Liver (tissue), 8 donors: ENCODE measurements at regions not wholly inside any gene's neighbourhood (a gene's known extent, or its start where the extent isn't known, plus 50 kb on each side); places are given as distances from the start of the nearest gene placed in this dataset.

ENCODE experiments used
- DNase-seq: peaks from one replicate; pipeline ENCODE4 v3.0.0-alpha.2; 2017; ENCODE audit warnings: low spot score
- H3K27ac ChIP-seq, 2 donors: one replicate each; pipeline ENCODE4 v1.7.0; 2013; ENCODE audit warnings: inconsistent platforms in 2 of 2, low read length in 2 of 2, control low read depth in 1 of 2, low read depth in 1 of 2, mild to moderate bottlenecking in 1 of 2
- H3K27me3 ChIP-seq, 4 donors: one replicate each; pipeline versions ENCODE4 v1.6.1 to v1.7.0; 2013; ENCODE audit warnings: low read length in 3 of 4, inconsistent platforms in 1 of 4, mild to moderate bottlenecking in 1 of 4, moderate library complexity in 1 of 4; ENCODE audit not compliant: control insufficient read depth in 4 of 4, insufficient read depth in 4 of 4
- H3K36me3 ChIP-seq, 4 donors: one replicate each; pipeline versions ENCODE4 v1.6.1 to v1.7.0; 2013; ENCODE audit warnings: low read length in 3 of 4, mild to moderate bottlenecking in 3 of 4, low read depth in 1 of 4, moderate library complexity in 1 of 4; ENCODE audit not compliant: control insufficient read depth in 4 of 4, insufficient read depth in 3 of 4
- H3K4me1 ChIP-seq, 4 donors: one replicate each; pipeline versions ENCODE4 v1.6.1 to v1.7.0; 2013; ENCODE audit warnings: low read length in 3 of 4, mild to moderate bottlenecking in 3 of 4, moderate library complexity in 1 of 4; ENCODE audit not compliant: control insufficient read depth in 4 of 4, insufficient read depth in 4 of 4
- H3K4me3 ChIP-seq, 3 donors: one replicate each; pipeline versions ENCODE4 v1.6.1 to v1.7.0; 2013; ENCODE audit warnings: low read length in 3 of 3, control low read depth in 1 of 3, low read depth in 1 of 3, mild to moderate bottlenecking in 1 of 3
- H3K9ac ChIP-seq, 2 donors: one replicate each; pipeline ENCODE4 v1.7.0; 2013; ENCODE audit warnings: low read length in 2 of 2, mild to moderate bottlenecking in 2 of 2, moderate library complexity in 2 of 2, control low read depth in 1 of 2, low read depth in 1 of 2
- H3K9me3 ChIP-seq, 4 donors: one replicate each; pipeline versions ENCODE4 v1.6.1 to v1.7.0; 2013; ENCODE audit warnings: low read length in 3 of 4; ENCODE audit not compliant: control insufficient read depth in 4 of 4
- CTCF ChIP-seq: fragments of 150-350 bp; IDR thresholded peaks from 2 replicates; pipeline ENCODE4 v1.5.1; 2017; ENCODE audit warnings: improper control_type of control experiment, low read depth, low read length; ENCODE audit not compliant: missing input control
- EGR1 ChIP-seq, 2 donors: IDR thresholded peaks; 2 replicates each; pipeline ENCODE4 v1.6.1; 2016 to 2018; ENCODE audit warnings: antibody characterized with exemption in 2 of 2, low read depth in 2 of 2
- FOXA1 ChIP-seq: IDR thresholded peaks from 2 replicates; pipeline ENCODE4 v1.6.1; 2016; ENCODE audit warnings: antibody characterized with exemption
- GABPA ChIP-seq, 2 donors: IDR thresholded peaks in 1 of 2; conservative IDR thresholded peaks in 1 of 2; 2 replicates each; pipeline ENCODE4 v1.6.1; 2016; ENCODE audit warnings: antibody characterized with exemption in 2 of 2, mild to moderate bottlenecking in 1 of 2, moderate library complexity in 1 of 2
- HNF4A ChIP-seq, 2 donors: conservative IDR thresholded peaks; 2 replicates each; pipeline ENCODE4 v1.6.1; 2016; ENCODE audit warnings: antibody characterized with exemption in 2 of 2, mild to moderate bottlenecking in 2 of 2
- HNF4G ChIP-seq: IDR thresholded peaks from 2 replicates; pipeline ENCODE4 v1.6.1; 2016; ENCODE audit warnings: antibody characterized with exemption
- JUND ChIP-seq, 2 donors: IDR thresholded peaks; 2 replicates each; pipeline ENCODE4 v1.6.1; 2016; ENCODE audit warnings: antibody characterized with exemption in 2 of 2
- MAX ChIP-seq: IDR thresholded peaks from 2 replicates; pipeline ENCODE4 v1.6.1; 2016; ENCODE audit warnings: antibody characterized with exemption
- NR2F2 ChIP-seq: IDR thresholded peaks from 2 replicates; pipeline ENCODE4 v1.6.1; 2016; ENCODE audit warnings: antibody characterized with exemption
- RAD21 ChIP-seq, 2 donors: IDR thresholded peaks; 2 replicates each; pipeline ENCODE4 v1.6.1; 2016; ENCODE audit warnings: antibody characterized with exemption in 2 of 2, mild to moderate bottlenecking in 2 of 2
- RXRA ChIP-seq, 2 donors: IDR thresholded peaks; 2 replicates each; pipeline ENCODE4 v1.6.1; 2017 to 2018; ENCODE audit warnings: antibody characterized with exemption in 2 of 2, mild to moderate bottlenecking in 1 of 2
- SP1 ChIP-seq: IDR thresholded peaks from 2 replicates; pipeline ENCODE4 v1.6.1; 2018; ENCODE audit warnings: antibody characterized with exemption, mild to moderate bottlenecking
- TAF1 ChIP-seq: conservative IDR thresholded peaks from 2 replicates; pipeline ENCODE4 v1.6.1; 2016; ENCODE audit warnings: antibody characterized with exemption, mild to moderate bottlenecking
- YY1 ChIP-seq: IDR thresholded peaks from 2 replicates; pipeline ENCODE4 v1.6.1; 2016; ENCODE audit warnings: antibody characterized with exemption, mild to moderate bottlenecking
- WGBS: extraction: QIAGEN DNeasy Blood & Tissue Kit; methylation state at CpG from one replicate; pipeline ENCODE4 v1.1.7; 2013; 5-methylcytosine and 5-hydroxymethylcytosine counted together
- TF ChIP-seq, protein P1 (sequence below): IDR thresholded peaks from 2 replicates; pipeline ENCODE4 v1.6.1; 2016; ENCODE audit warnings: antibody characterized with exemption
- TF ChIP-seq, protein P2 (sequence below): IDR thresholded peaks from 2 replicates; pipeline ENCODE4 v1.6.1; 2016; ENCODE audit warnings: antibody characterized with exemption
- TF ChIP-seq, protein P3 (sequence below): IDR thresholded peaks from 2 replicates; pipeline ENCODE4 v1.6.1; 2016; ENCODE audit warnings: antibody characterized with exemption, mild to moderate bottlenecking
- donor health status: healthy.
- donor health status: healthy.
- donor health status: healthy.
- donor health status: healthy.
- donor health status: healthy.

DNA sequence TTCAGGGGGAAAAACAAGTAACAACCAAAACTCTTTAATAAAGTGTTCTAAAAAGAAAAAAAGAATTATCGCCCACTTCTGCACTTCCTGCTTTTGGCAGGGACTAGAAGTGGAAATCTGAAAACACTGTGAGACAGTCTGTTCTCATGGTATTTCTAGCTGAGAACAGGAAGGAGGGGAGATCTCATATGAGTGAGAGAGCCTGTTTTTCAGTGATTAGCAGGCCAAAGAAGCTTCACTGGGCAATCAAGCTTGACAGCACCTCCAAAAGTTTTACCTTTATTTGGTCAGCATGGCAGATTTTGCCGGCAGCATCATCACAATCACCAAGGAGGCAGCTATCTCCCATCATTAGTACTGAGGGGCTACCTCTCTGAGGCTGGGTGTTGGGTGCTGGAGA is 79.5 kb upstream of the ATXN1 start:
- no peak for TF ChIP-seq GABPA (IDR thresholded peaks at IDR 0.05 in 1 of 2, conservative IDR thresholded peaks at IDR 0.05 in 1 of 2)
- TF ChIP-seq EGR1 (IDR thresholded peaks at IDR 0.05; ENCODE audit: low read depth in 2 of 2) = no peak
- TF ChIP-seq MAX = no peak
- TF ChIP-seq RXRA (IDR thresholded peaks at IDR 0.05) = no peak
- no peak for TF ChIP-seq HNF4A (conservative IDR thresholded peaks at IDR 0.05)
- TF ChIP-seq TAF1 = no peak
- no peak for TF ChIP-seq YY1
- TF ChIP-seq SP1 = no peak
- TF ChIP-seq NR2F2 = no peak
- TF ChIP-seq, protein P1, sequence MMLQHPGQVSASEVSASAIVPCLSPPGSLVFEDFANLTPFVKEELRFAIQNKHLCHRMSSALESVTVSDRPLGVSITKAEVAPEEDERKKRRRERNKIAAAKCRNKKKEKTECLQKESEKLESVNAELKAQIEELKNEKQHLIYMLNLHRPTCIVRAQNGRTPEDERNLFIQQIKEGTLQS = no peak
- no peak for TF ChIP-seq RAD21 (IDR thresholded peaks at IDR 0.05)
- TF ChIP-seq, protein P2, sequence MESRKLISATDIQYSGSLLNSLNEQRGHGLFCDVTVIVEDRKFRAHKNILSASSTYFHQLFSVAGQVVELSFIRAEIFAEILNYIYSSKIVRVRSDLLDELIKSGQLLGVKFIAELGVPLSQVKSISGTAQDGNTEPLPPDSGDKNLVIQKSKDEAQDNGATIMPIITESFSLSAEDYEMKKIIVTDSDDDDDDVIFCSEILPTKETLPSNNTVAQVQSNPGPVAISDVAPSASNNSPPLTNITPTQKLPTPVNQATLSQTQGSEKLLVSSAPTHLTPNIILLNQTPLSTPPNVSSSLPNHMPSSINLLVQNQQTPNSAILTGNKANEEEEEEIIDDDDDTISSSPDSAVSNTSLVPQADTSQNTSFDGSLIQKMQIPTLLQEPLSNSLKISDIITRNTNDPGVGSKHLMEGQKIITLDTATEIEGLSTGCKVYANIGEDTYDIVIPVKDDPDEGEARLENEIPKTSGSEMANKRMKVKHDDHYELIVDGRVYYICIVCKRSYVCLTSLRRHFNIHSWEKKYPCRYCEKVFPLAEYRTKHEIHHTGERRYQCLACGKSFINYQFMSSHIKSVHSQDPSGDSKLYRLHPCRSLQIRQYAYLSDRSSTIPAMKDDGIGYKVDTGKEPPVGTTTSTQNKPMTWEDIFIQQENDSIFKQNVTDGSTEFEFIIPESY = no peak
- no peak for TF ChIP-seq CTCF
- TF ChIP-seq FOXA1 = no peak
- no peak for TF ChIP-seq HNF4G
- H3K27ac ChIP-seq = no peak overlapping the region

GRCh38 chr6:16840291-16840690 is 79.0 kb upstream of the ATXN1 start:
- no peak overlapping the region for H3K27ac ChIP-seq
- no peaks in the 10 kb centered on the region for H3K4me1 ChIP-seq
- H3K27me3 ChIP-seq = no peaks in the 10 kb centered on the region
- H3K36me3 ChIP-seq = no peaks in the 10 kb centered on the region
- 75% methylated on average over 3 of the region's 3 CpGs for WGBS
- no peak overlapping the region for H3K4me3 ChIP-seq
- no peak for TF ChIP-seq EGR1 (IDR thresholded peaks at IDR 0.05; ENCODE audit: low read depth in 2 of 2)
- no peak for TF ChIP-seq HNF4A (conservative IDR thresholded peaks at IDR 0.05)
- no peak for TF ChIP-seq SP1
- TF ChIP-seq YY1 = no peak
- TF ChIP-seq, protein P2 = no peak
- no peak for TF ChIP-seq RAD21 (IDR thresholded peaks at IDR 0.05)
- no peak for TF ChIP-seq JUND (IDR thresholded peaks at IDR 0.05)
- TF ChIP-seq FOXA1 = no peak
- TF ChIP-seq, protein P3, sequence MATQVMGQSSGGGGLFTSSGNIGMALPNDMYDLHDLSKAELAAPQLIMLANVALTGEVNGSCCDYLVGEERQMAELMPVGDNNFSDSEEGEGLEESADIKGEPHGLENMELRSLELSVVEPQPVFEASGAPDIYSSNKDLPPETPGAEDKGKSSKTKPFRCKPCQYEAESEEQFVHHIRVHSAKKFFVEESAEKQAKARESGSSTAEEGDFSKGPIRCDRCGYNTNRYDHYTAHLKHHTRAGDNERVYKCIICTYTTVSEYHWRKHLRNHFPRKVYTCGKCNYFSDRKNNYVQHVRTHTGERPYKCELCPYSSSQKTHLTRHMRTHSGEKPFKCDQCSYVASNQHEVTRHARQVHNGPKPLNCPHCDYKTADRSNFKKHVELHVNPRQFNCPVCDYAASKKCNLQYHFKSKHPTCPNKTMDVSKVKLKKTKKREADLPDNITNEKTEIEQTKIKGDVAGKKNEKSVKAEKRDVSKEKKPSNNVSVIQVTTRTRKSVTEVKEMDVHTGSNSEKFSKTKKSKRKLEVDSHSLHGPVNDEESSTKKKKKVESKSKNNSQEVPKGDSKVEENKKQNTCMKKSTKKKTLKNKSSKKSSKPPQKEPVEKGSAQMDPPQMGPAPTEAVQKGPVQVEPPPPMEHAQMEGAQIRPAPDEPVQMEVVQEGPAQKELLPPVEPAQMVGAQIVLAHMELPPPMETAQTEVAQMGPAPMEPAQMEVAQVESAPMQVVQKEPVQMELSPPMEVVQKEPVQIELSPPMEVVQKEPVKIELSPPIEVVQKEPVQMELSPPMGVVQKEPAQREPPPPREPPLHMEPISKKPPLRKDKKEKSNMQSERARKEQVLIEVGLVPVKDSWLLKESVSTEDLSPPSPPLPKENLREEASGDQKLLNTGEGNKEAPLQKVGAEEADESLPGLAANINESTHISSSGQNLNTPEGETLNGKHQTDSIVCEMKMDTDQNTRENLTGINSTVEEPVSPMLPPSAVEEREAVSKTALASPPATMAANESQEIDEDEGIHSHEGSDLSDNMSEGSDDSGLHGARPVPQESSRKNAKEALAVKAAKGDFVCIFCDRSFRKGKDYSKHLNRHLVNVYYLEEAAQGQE = no peak
- no peak for TF ChIP-seq CTCF
- TF ChIP-seq, protein P1 = no peak
- no peak overlapping the region for H3K9ac ChIP-seq
- no peaks in the 10 kb centered on the region for H3K9me3 ChIP-seq
- DNase-seq = no peak

More for the DNA sequence above, 79.5 kb upstream of the ATXN1 start:
- DNase-seq = no peak
- Histone ChIP-seq H3K36me3 (no peaks in the 10 kb centered on the region), H3K27me3 (no peaks in the 10 kb centered on the region), H3K4me3 (no peak overlapping the region), H3K4me1 (no peaks in the 10 kb centered on the region), H3K9me3 (no peaks in the 10 kb centered on the region), H3K9ac (no peak overlapping the region)
- WGBS = 74% methylated on average over 2 of the region's 2 CpGs
